ENCODE measurements at regions not wholly inside any gene's neighbourhood (a gene's known extent, or its start where the extent isn't known, plus 50 kb on each side); places are given as distances from the start of the nearest gene placed in this dataset.

GRCh38 chr6:8707956-8708772, 272.8 kb upstream of the SLC35B3 start:
- Histone ChIP-seq H3K4me1 (ENCODE audit: control insufficient read depth, extremely low read depth, insufficient read depth, low read length) (no peaks in the 10 kb centered on the region), H3K36me3 (ENCODE audit: control insufficient read depth in 2 of 2, extremely low read depth in 1 of 2, insufficient read depth in 2 of 2, low read length in 2 of 2) (no peaks in the 10 kb centered on the region), H4K20me1 (replicated peaks; ENCODE audit: control insufficient read depth, extremely low read depth, insufficient read depth, low read length) (no peaks in the 10 kb centered on the region), H3K9ac (replicated peaks; ENCODE audit: extremely low read depth, insufficient read depth, low read length) (no peak overlapping the region), H3K27ac (ENCODE audit: insufficient read depth, low read depth, low read length) (no peak overlapping the region), H3K9me1 (replicated peaks; ENCODE audit: control insufficient read depth, extremely low read depth, insufficient read depth, low read length) (no peaks in the 10 kb centered on the region), H2AFZ (ENCODE audit: low read depth, low read length) (no peak overlapping the region), H3K4me2 (ENCODE audit: insufficient read depth, low read length) (no peak overlapping the region), H3K9me3 (replicated peaks; ENCODE audit: control insufficient read depth, insufficient read depth, low read length) (no peaks in the 10 kb centered on the region), H3K4me3 (replicated peaks in 1 of 3; ENCODE audit: insufficient read depth in 1 of 3, low read depth in 1 of 3, low read length in 3 of 3) (no peak overlapping the region), H3K27me3 (ENCODE audit: control insufficient read depth in 2 of 2, insufficient read depth in 2 of 2, low read length in 2 of 2) (no peaks in the 10 kb centered on the region), H3K79me2 (ENCODE audit: control insufficient read depth, insufficient read depth, low read length) (no peaks in the 10 kb centered on the region)
- DNase-seq (ENCODE audit: low read depth, low spot score) (no peak), FAIRE-seq (no peak)
- ChIA-PET POLR2A (no interaction called here), CTCF (no interaction called here)
- dilution Hi-C loops (cut with MboI; ENCODE audit: extremely low pct_ligation_motif_present, low sequenced_read_pairs) (no loop called here), intact Hi-C loops (cut with micrococcal nuclease) (no loop called here)
- BruUV-seq (replicated peaks) = no TSS peak
- TF ChIP-seq GATA2 (IDR thresholded peaks at IDR 0.05; ENCODE audit: insufficient read depth, insufficient read length, low read depth, low read length) (no peak), POLR2A (IDR thresholded peaks at IDR 0.05; ENCODE audit: low read depth, low read length) (no peak), POLR2AphosphoS5 (IDR thresholded peaks at IDR 0.05; ENCODE audit: insufficient read depth, low read depth, low read length) (no peak), CTCF (IDR thresholded peaks at IDR 0.05; ENCODE audit: extremely low read depth in 1 of 2, insufficient read depth in 1 of 2, low read depth in 1 of 2, low read length in 2 of 2) (no peak), MYC (IDR thresholded peaks at IDR 0.05; ENCODE audit: low read depth, low read length) (no peak), JUN (IDR thresholded peaks at IDR 0.05; ENCODE audit: borderline replicate concordance, insufficient read depth, insufficient read length, low read depth) (no peak), FOS (IDR thresholded peaks at IDR 0.05; ENCODE audit: borderline replicate concordance, insufficient read depth, low read length) (no peak), MAX (IDR thresholded peaks at IDR 0.05; ENCODE audit: insufficient read depth, insufficient read length) (no peak), EZH2 (IDR thresholded peaks at IDR 0.05; ENCODE audit: borderline replicate concordance, low read depth, low read length, severe bottlenecking) (no peak)
